ENCODE measurements at regions not wholly inside any gene's neighbourhood (a gene's known extent, or its start where the extent isn't known, plus 50 kb on each side); places are given as distances from the start of the nearest gene placed in this dataset.

GRCh38 chr11:71080239-71081097 lies 171.9 kb downstream of the SHANK2 start:
- peak; percentile 99 for TF ChIP-seq CTCF (IDR thresholded peaks at IDR 0.05; ENCODE audit: control insufficient read depth, extremely low read depth, insufficient read depth)
- peak; percentile 61 for DNase-seq (ENCODE audit: low read depth)
- H3K4me3 ChIP-seq (ENCODE audit: low read depth, low read length) = no peak overlapping the region

- TF ChIP-seq CTCF (IDR thresholded peaks at IDR 0.05; ENCODE audit: control insufficient read depth, extremely low read depth, insufficient read depth) = no peak
- DNase-seq (ENCODE audit: low read depth) = no peak
- no peak overlapping the region for H3K4me3 ChIP-seq (ENCODE audit: low read depth, low read length)
Observed at GRCh38 chr11:71079795-71080194, 172.6 kb downstream of the SHANK2 start.

GRCh38 chr11:71078482-71078881 lies 173.9 kb downstream of the SHANK2 start:
- no peak for TF ChIP-seq CTCF (IDR thresholded peaks at IDR 0.05; ENCODE audit: control insufficient read depth, extremely low read depth, insufficient read depth)
- DNase-seq (ENCODE audit: low read depth) = peak; percentile 33
- H3K4me3 ChIP-seq (ENCODE audit: low read depth, low read length) = no peak overlapping the region

GRCh38 chr11:71076525-71077304 lies 175.7 kb downstream of the SHANK2 start:
- DNase-seq (ENCODE audit: low read depth) = no peak
- no peak overlapping the region for H3K4me3 ChIP-seq (ENCODE audit: low read depth, low read length)
- TF ChIP-seq CTCF (IDR thresholded peaks at IDR 0.05; ENCODE audit: control insufficient read depth, extremely low read depth, insufficient read depth) = no peak

DNA sequence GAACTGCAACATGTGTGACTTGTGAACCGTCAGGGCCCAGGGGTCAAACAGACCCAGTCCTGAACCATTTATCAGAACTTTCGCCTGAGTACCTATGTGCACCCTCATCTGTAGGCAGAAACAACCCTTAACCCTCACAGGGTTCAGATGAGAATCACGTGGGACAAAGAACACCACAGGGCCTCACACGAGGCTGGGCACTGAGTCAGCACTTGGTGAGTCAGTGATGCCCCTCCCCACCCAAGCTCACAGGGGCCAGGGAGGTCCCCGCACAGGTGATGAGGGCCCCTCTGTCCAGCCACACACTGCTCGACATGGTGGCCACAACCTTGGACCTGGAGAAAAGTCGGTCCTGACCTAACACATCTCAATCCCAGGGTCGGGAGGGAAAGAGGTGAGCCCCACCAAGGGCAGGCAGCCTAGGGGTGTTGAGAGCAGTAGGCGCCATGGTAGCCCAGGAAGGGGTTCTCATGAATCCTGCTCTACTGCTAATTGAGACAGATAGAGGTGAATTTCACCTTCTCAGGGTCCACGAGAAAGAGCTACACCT lies 176.4 kb downstream of the SHANK2 start:
- no peak for DNase-seq (ENCODE audit: low read depth)
- no peak for TF ChIP-seq CTCF (IDR thresholded peaks at IDR 0.05; ENCODE audit: control insufficient read depth, extremely low read depth, insufficient read depth)
- H3K4me3 ChIP-seq (ENCODE audit: low read depth, low read length) = no peak overlapping the region

- DNase-seq (ENCODE audit: low read depth) = no peak
- no peak for TF ChIP-seq CTCF (IDR thresholded peaks at IDR 0.05; ENCODE audit: control insufficient read depth, extremely low read depth, insufficient read depth)
- no peak overlapping the region for H3K4me3 ChIP-seq (ENCODE audit: low read depth, low read length)
Observed at GRCh38 chr11:71075116-71075720, 177.2 kb downstream of the SHANK2 start.
